Hepatocyte (in vitro differentiated cells): ENCODE measurements at regions not wholly inside any gene's neighbourhood (a gene's known extent, or its start where the extent isn't known, plus 50 kb on each side); places are given as distances from the start of the nearest gene placed in this dataset.
"Not testable (repeated sequence)": the region's sequence is repeated elsewhere in the genome, so short reads cannot be mapped to it uniquely, and the experiment has no call there.

ENCODE experiments used
- EZH2 ChIP-seq: fragments of 200-600 bp; sonication (generic); IDR thresholded peaks from 2 replicates; pipeline ENCODE4 v1.6.1; 2016; ENCODE audit warnings: antibody characterized with exemption, mild to moderate bottlenecking, borderline replicate concordance
- TF ChIP-seq, protein P1 (sequence below): fragments of 200-600 bp; sonication (generic); IDR thresholded peaks from 2 replicates; pipeline ENCODE4 v1.5.1; 2016; ENCODE audit warnings: antibody characterized with exemption, mild to moderate bottlenecking; ENCODE audit not compliant: poor library complexity

DNA sequence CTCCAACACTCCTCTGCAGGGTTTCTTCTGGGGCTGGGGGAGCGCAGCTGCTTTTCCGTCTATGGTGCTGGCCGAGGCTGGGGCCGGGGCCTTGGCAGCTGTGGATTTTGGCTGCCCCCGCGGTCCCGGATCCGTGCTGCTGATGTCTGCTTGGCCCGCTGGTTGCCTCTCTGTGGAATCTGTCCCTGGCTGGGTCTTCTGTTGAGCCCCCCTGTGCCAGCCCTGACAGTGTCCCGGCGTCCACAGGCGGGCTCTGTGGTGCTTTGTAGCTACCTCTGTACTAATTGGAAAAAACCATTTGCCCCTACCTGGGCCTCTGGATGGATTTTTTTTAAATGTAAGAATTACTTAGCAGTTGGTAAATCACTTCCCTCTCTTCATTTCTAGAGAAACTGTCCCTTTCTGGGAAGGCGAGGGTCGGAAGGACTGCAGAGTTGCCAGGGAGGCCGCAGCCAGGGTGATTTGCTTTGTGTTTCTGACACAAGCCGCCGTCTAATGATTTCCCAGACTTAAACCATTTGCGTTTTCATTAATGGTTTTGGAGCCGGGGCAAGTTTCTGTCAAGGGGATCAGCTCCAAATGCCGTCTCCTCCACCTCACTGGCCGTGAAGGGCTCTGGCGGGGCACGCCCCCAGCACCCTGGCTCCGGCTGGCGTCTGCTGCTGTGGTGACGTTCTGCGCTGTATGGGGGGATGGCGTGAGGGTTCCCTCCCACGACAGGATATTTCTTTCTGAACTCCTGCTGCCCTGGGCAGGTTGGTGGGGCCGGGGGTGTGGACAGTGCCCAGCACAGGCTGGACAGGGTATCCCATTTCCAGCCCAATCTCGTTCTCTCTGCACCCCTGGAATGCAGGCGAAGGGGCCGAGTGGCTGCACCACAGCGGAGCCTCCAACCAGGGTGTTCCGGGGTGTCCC lies 201.7 kb downstream of the LAT start:
- TF ChIP-seq, protein P1, sequence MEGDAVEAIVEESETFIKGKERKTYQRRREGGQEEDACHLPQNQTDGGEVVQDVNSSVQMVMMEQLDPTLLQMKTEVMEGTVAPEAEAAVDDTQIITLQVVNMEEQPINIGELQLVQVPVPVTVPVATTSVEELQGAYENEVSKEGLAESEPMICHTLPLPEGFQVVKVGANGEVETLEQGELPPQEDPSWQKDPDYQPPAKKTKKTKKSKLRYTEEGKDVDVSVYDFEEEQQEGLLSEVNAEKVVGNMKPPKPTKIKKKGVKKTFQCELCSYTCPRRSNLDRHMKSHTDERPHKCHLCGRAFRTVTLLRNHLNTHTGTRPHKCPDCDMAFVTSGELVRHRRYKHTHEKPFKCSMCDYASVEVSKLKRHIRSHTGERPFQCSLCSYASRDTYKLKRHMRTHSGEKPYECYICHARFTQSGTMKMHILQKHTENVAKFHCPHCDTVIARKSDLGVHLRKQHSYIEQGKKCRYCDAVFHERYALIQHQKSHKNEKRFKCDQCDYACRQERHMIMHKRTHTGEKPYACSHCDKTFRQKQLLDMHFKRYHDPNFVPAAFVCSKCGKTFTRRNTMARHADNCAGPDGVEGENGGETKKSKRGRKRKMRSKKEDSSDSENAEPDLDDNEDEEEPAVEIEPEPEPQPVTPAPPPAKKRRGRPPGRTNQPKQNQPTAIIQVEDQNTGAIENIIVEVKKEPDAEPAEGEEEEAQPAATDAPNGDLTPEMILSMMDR, result not testable (repeated sequence)
- not testable (repeated sequence) for TF ChIP-seq EZH2
